ENCODE measurements at regions not wholly inside any gene's neighbourhood (a gene's known extent, or its start where the extent isn't known, plus 50 kb on each side); places are given as distances from the start of the nearest gene placed in this dataset.

- Histone ChIP-seq H3F3A (replicated peaks; ENCODE audit: insufficient read depth) (no peaks in the 10 kb centered on the region), H3K4me1 (ENCODE audit: control insufficient read depth in 1 of 2, insufficient read depth in 2 of 2, low read depth in 1 of 2, low read length in 1 of 2) (no peaks in the 10 kb centered on the region; a peak in 1 of 4 replicates), H3K4me3 (ENCODE audit: low read depth in 2 of 2, low read length in 1 of 2) (no peak overlapping the region), H3K9ac (no peak overlapping the region), H3K9me2 (no peaks in the 10 kb centered on the region), H3K4me2 (no peak overlapping the region), H3K27me3 (ENCODE audit: insufficient read depth) (no peaks in the 10 kb centered on the region), H3K27ac (ENCODE audit: low read depth in 2 of 2, low read length in 1 of 2) (no peak overlapping the region), H3K9me3 (no peaks in the 10 kb centered on the region), H3K36me3 (replicated peaks in 1 of 2; ENCODE audit: control insufficient read depth in 1 of 2, insufficient read depth in 2 of 2, low read length in 1 of 2) (no peaks in the 10 kb centered on the region), H3K79me2 (ENCODE audit: insufficient read depth) (no peaks in the 10 kb centered on the region), H4K20me1 (ENCODE audit: insufficient read depth) (no peaks in the 10 kb centered on the region), H2AFZ (ENCODE audit: low read depth) (no peak overlapping the region)
- WGBS (ENCODE audit: low lambda C conversion rate), result 79% methylated on average over 3 of the region's 3 CpGs
- CTCF ChIA-PET, result interaction anchor here (0.5 to 1.0 kb wide), 3 partner anchors 9 to 55 kb away, joined by 3 read pairs; no protein-coding TSS in a partner anchor
- POLR2A ChIA-PET, result interaction anchor here (1.4 kb wide), 1 partner anchor 23 kb away, joined by 4 read pairs; no protein-coding TSS in a partner anchor
- TF ChIP-seq EP300 (IDR thresholded peaks at IDR 0.05; ENCODE audit: borderline replicate concordance in 1 of 2, low read depth in 1 of 2, low read length in 1 of 2) (no peak), ELF1 (IDR thresholded peaks at IDR 0.05) (no peak), TCF12 (IDR thresholded peaks at IDR 0.05) (no peak), YY1 (IDR thresholded peaks at IDR 0.05; ENCODE audit: low read depth) (no peak), TEAD4 (IDR thresholded peaks at IDR 0.05; ENCODE audit: borderline replicate concordance, insufficient read depth) (no peak), CHD2 (IDR thresholded peaks at IDR 0.05; ENCODE audit: low read length, partially characterized antibody) (no peak), GABPA (IDR thresholded peaks at IDR 0.05; ENCODE audit: low read depth) (no peak), RFX5 (IDR thresholded peaks at IDR 0.05; ENCODE audit: low read length) (no peak), USF2 (IDR thresholded peaks at IDR 0.05; ENCODE audit: borderline replicate concordance, low read depth, low read length) (no peak), NRF1 (IDR thresholded peaks at IDR 0.05; ENCODE audit: low read depth, low read length) (no peak), MXI1 (IDR thresholded peaks at IDR 0.05; ENCODE audit: low read depth, low read length) (no peak), USF1 (IDR thresholded peaks at IDR 0.05; ENCODE audit: borderline replicate concordance, low read depth) (no peak)
- DNase-seq, result no peak
Measured at GRCh38 chr11:116335891-116336290, 436.9 kb downstream of the BUD13 start.

GRCh38 chr11:116335078-116335477 lies 437.7 kb downstream of the BUD13 start:
- no peak for DNase-seq
- Histone ChIP-seq H3K4me1 (ENCODE audit: control insufficient read depth in 1 of 2, insufficient read depth in 2 of 2, low read depth in 1 of 2, low read length in 1 of 2) (peaks cover 0 to 8% of the 10 kb centered on the region in 2 experiments; a peak in 1 of 4 replicates), H3F3A (replicated peaks; ENCODE audit: insufficient read depth) (no peaks in the 10 kb centered on the region), H3K9me2 (no peaks in the 10 kb centered on the region), H3K9me3 (no peaks in the 10 kb centered on the region), H3K36me3 (replicated peaks in 1 of 2; ENCODE audit: control insufficient read depth in 1 of 2, insufficient read depth in 2 of 2, low read length in 1 of 2) (no peaks in the 10 kb centered on the region), H3K4me3 (ENCODE audit: low read depth in 2 of 2, low read length in 1 of 2) (no peak overlapping the region), H4K20me1 (ENCODE audit: insufficient read depth) (no peaks in the 10 kb centered on the region), H3K79me2 (ENCODE audit: insufficient read depth) (no peaks in the 10 kb centered on the region), H3K27me3 (ENCODE audit: insufficient read depth) (no peaks in the 10 kb centered on the region), H3K27ac (ENCODE audit: low read depth in 2 of 2, low read length in 1 of 2) (no peak overlapping the region; a peak in 1 of 4 replicates), H2AFZ (ENCODE audit: low read depth) (no peak overlapping the region), H3K9ac (no peak overlapping the region), H3K4me2 (no peak overlapping the region)
- CTCF ChIA-PET, result no interaction called here
- 20% methylated on average over 1 of the region's 1 CpG for WGBS (ENCODE audit: low lambda C conversion rate)
- TF ChIP-seq, protein P1, sequence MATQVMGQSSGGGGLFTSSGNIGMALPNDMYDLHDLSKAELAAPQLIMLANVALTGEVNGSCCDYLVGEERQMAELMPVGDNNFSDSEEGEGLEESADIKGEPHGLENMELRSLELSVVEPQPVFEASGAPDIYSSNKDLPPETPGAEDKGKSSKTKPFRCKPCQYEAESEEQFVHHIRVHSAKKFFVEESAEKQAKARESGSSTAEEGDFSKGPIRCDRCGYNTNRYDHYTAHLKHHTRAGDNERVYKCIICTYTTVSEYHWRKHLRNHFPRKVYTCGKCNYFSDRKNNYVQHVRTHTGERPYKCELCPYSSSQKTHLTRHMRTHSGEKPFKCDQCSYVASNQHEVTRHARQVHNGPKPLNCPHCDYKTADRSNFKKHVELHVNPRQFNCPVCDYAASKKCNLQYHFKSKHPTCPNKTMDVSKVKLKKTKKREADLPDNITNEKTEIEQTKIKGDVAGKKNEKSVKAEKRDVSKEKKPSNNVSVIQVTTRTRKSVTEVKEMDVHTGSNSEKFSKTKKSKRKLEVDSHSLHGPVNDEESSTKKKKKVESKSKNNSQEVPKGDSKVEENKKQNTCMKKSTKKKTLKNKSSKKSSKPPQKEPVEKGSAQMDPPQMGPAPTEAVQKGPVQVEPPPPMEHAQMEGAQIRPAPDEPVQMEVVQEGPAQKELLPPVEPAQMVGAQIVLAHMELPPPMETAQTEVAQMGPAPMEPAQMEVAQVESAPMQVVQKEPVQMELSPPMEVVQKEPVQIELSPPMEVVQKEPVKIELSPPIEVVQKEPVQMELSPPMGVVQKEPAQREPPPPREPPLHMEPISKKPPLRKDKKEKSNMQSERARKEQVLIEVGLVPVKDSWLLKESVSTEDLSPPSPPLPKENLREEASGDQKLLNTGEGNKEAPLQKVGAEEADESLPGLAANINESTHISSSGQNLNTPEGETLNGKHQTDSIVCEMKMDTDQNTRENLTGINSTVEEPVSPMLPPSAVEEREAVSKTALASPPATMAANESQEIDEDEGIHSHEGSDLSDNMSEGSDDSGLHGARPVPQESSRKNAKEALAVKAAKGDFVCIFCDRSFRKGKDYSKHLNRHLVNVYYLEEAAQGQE (IDR thresholded peaks at IDR 0.05; ENCODE audit: low read depth, low read length), result no peak
- TF ChIP-seq USF2 (IDR thresholded peaks at IDR 0.05; ENCODE audit: borderline replicate concordance, low read depth, low read length) (no peak), SIN3A (IDR thresholded peaks at IDR 0.05; ENCODE audit: borderline replicate concordance, low read depth, low read length) (no peak)
- POLR2A ChIA-PET, result interaction anchor here (1.4 kb wide), 1 partner anchor 22 kb away, joined by 4 read pairs; no protein-coding TSS in a partner anchor

Measured in SK-N-SH (cell line).